ENCODE measurements at regions not wholly inside any gene's neighbourhood (a gene's known extent, or its start where the extent isn't known, plus 50 kb on each side); places are given as distances from the start of the nearest gene placed in this dataset.
"Not testable (repeated sequence)": the region's sequence is repeated elsewhere in the genome, so short reads cannot be mapped to it uniquely, and the experiment has no call there.

DNA sequence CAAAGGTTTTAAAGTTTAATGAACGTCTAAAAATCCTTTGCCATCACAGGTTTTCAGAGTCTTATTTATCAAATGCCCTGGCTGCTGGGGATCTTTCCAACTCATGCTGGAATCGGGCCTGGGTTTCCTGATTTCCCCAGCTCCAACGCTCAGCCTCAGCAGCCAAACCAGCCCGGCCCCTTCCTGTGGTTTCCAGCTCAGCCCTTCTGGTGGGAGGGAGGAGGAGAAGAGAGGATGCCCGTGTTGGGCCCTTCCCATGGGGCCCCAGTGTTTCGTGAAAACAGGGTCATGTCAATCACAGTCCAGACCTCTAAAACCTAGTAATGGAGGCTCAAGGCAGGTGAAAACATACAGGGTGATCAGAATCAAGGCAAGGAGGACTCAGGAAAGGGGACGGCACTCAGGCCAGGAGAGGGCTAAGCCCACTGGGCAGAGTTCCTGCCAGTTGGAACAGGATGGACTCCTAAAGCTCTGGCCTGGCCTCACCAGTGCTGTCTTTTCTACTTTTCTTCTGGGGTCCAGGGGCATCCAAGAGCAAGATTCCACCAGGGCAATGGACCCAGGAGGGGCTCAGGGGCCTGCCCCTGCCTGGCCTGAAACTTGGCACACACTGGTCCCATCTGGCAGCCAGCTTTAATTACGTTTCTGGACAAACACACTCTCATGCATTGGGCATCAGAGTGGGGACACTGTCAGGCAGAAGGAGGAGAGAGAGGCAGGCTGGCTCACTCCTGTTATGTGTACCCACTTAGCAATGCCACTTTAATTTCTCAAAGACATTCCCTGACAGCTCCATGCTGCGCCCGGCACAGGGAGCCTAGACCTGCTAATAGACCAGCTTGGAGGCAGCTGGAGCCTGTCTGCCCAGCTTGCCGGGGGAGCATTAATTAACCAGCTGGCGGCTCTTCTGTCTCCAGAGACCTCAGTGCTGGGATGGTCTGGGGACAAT is 194.6 kb downstream of the FAM43A start:
- H3K27me3 ChIP-seq, result no peaks in the 10 kb centered on the region
- H3K9me3 ChIP-seq, result peaks cover 0 to 15% of the 10 kb centered on the region in 2 donors
- no peaks in the 10 kb centered on the region for H3K36me3 ChIP-seq
- intact Hi-C loops (cut with DNase I), result no loop called here
- no peak overlapping the region for H3K4me3 ChIP-seq
- TF ChIP-seq, protein P1, sequence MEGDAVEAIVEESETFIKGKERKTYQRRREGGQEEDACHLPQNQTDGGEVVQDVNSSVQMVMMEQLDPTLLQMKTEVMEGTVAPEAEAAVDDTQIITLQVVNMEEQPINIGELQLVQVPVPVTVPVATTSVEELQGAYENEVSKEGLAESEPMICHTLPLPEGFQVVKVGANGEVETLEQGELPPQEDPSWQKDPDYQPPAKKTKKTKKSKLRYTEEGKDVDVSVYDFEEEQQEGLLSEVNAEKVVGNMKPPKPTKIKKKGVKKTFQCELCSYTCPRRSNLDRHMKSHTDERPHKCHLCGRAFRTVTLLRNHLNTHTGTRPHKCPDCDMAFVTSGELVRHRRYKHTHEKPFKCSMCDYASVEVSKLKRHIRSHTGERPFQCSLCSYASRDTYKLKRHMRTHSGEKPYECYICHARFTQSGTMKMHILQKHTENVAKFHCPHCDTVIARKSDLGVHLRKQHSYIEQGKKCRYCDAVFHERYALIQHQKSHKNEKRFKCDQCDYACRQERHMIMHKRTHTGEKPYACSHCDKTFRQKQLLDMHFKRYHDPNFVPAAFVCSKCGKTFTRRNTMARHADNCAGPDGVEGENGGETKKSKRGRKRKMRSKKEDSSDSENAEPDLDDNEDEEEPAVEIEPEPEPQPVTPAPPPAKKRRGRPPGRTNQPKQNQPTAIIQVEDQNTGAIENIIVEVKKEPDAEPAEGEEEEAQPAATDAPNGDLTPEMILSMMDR (IDR thresholded peaks at IDR 0.05), result no peak
- peak overlapping the region; percentile 63 to 73 for H3K27ac ChIP-seq
- H3K4me1 ChIP-seq, result peaks cover 8 to 21% of the 10 kb centered on the region in 2 donors
- peak in 1 of 2 donors; percentile 70 for DNase-seq (ENCODE audit: low spot score in 2 of 2)

GRCh38 chr3:194880940-194881925 is 195.6 kb downstream of the FAM43A start:
- Histone ChIP-seq H3K4me1 (peaks cover 8 to 18% of the 10 kb centered on the region in 2 donors), H3K36me3 (no peaks in the 10 kb centered on the region), H3K27ac (peak overlapping the region; percentile 63 to 73), H3K9me3 (peaks cover 0 to 15% of the 10 kb centered on the region in 2 donors), H3K27me3 (no peaks in the 10 kb centered on the region), H3K4me3 (no peak overlapping the region)
- no peak for DNase-seq (ENCODE audit: low spot score in 2 of 2)
- intact Hi-C loops (cut with DNase I), result no loop called here
- TF ChIP-seq, protein P1 (IDR thresholded peaks at IDR 0.05), result no peak

DNA sequence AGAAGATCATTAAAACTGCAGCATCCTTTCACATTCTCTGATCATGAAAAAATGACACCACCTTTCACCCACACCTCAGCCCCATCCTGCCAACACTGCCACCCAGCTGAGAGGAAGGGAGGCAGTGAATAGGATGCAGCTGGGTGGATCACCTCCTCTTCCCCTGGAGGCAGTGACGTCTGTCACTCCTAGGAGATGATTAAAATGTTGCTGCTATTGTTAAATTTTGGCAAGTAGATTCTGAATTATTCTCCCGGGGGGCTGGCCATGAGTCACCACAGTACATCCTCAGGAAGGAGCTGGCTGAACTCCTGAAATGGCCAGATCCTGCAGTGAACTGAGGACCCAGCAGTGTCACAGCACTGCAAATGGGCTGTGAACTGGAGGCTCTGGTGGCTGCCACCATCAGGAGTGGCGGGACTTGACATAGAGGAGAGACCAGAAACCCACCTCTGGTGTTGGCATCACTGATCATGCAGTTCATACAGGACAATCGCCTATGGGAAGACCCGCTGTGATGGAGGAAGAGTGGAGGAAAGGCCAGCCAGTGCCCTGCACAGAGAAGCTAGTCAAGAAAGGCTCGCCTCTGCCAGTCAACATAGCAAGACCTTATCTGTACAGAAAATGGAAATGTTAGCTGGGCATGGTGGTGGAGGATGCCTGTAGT is 199.1 kb downstream of the FAM43A start:
- TF ChIP-seq, protein P1 (IDR thresholded peaks at IDR 0.05), result no peak
- Histone ChIP-seq H3K9me3 (peaks cover 0 to 15% of the 10 kb centered on the region in 2 donors), H3K36me3 (no peaks in the 10 kb centered on the region), H3K27me3 (no peaks in the 10 kb centered on the region), H3K4me1 (peaks cover 8 to 11% of the 10 kb centered on the region in 2 donors), H3K4me3 (no peak overlapping the region), H3K27ac (no peak overlapping the region)
- intact Hi-C loops (cut with DNase I), result no loop called here
- DNase-seq (ENCODE audit: low spot score in 2 of 2), result no peak

DNA sequence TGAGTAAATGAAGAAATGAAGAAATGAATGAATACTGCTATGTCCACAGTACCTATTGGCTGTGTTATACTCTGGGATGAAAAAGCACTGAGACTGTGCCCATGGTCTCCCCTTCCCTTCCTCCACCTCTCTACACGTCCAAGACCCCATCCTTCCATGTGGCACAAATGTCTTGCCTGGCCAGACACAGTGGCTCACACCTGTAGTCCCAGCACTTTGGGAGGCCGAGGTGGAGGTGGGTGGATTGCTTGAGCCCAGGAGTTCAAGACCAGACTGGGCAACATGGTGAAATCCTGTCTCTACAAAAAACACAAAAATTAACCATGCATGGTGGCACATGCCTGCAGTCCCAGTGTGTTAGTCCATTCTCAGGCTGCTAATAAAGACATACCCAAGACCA is 200.1 kb downstream of the FAM43A start:
- H3K4me1 ChIP-seq, result peaks cover 2 to 3% of the 10 kb centered on the region in 2 donors
- no peaks in the 10 kb centered on the region for H3K27me3 ChIP-seq
- H3K36me3 ChIP-seq, result no peaks in the 10 kb centered on the region
- no peak overlapping the region for H3K4me3 ChIP-seq
- H3K9me3 ChIP-seq, result peaks cover 0 to 15% of the 10 kb centered on the region in 2 donors
- intact Hi-C loops (cut with DNase I), result no loop called here
- no peak overlapping the region for H3K27ac ChIP-seq
- no peak for DNase-seq (ENCODE audit: low spot score in 2 of 2)
- TF ChIP-seq, protein P1 (IDR thresholded peaks at IDR 0.05), result no peak

- Histone ChIP-seq H3K4me3 (no peak overlapping the region), H3K27ac (no peak overlapping the region), H3K4me1 (no peaks in the 10 kb centered on the region), H3K9me3 (peaks cover 0 to 15% of the 10 kb centered on the region in 2 donors), H3K36me3 (no peaks in the 10 kb centered on the region), H3K27me3 (no peaks in the 10 kb centered on the region)
- TF ChIP-seq, protein P1 (IDR thresholded peaks at IDR 0.05), result no peak
- no peak for DNase-seq (ENCODE audit: low spot score in 2 of 2)
- intact Hi-C loops (cut with DNase I), result no loop called here
Observed at GRCh38 chr3:194886836-194887235, 201.2 kb downstream of the FAM43A start.

- H3K27me3 ChIP-seq; H3K36me3 ChIP-seq; H3K4me3 ChIP-seq; intact Hi-C loops (cut with DNase I); H3K27ac ChIP-seq; H3K4me1 ChIP-seq: not testable (repeated sequence)
- H3K9me3 ChIP-seq, result peaks cover 0 to 15% of the 10 kb centered on the region in 2 donors
- DNase-seq (ENCODE audit: low spot score in 2 of 2), result peak in 1 of 2 donors; percentile 16
Observed at GRCh38 chr3:194888062-194888461, 202.4 kb downstream of the FAM43A start.

Measured in ascending aorta (tissue), 2 donors.